NCI-H510A treated with DMSO at 0.1 percent for 48 hours (cell line): ENCODE measurements at regions not wholly inside any gene's neighbourhood (a gene's known extent, or its start where the extent isn't known, plus 50 kb on each side); places are given as distances from the start of the nearest gene placed in this dataset.
"Not testable (repeated sequence)": the region's sequence is repeated elsewhere in the genome, so short reads cannot be mapped to it uniquely, and the experiment has no call there.

Experiments
- DNase-seq: peaks from one replicate; lab custom pipeline; 2025; lab: John Stamatoyannopoulos, UW

GRCh38 chr21:35602811-35603362, 457.4 kb downstream of the SETD4 start:
- DNase-seq = no peak

GRCh38 chr21:35601211-35601610, 459.1 kb downstream of the SETD4 start:
- no peak for DNase-seq

- DNase-seq = no peak
These were observed 461.2 kb downstream of the SETD4 start for GRCh38 chr21:35599164-35599563.

- DNase-seq = no peak
These were observed 462.5 kb downstream of the SETD4 start for GRCh38 chr21:35597750-35598339.

GRCh38 chr21:35594905-35595304, 465.4 kb downstream of the SETD4 start:
- no peak for DNase-seq

GRCh38 chr21:35593000-35593502, 467.3 kb downstream of the SETD4 start:
- no peak for DNase-seq

GRCh38 chr21:35590284-35590683, 470.0 kb downstream of the SETD4 start:
- not testable (repeated sequence) for DNase-seq

- DNase-seq = no peak
These were observed 472.4 kb downstream of the SETD4 start for GRCh38 chr21:35587841-35588380.

- DNase-seq = no peak
These were observed 474.0 kb downstream of the SETD4 start for GRCh38 chr21:35586305-35586704.

GRCh38 chr21:35585878-35586277, 474.4 kb downstream of the SETD4 start:
- DNase-seq = no peak

GRCh38 chr21:35585155-35585554, 475.2 kb downstream of the SETD4 start:
- no peak for DNase-seq

GRCh38 chr21:35583566-35584216, 476.6 kb downstream of the SETD4 start:
- DNase-seq = no peak

- no peak for DNase-seq
These were observed 477.6 kb downstream of the SETD4 start for GRCh38 chr21:35582731-35583130.

GRCh38 chr21:35581640-35582039, 478.7 kb downstream of the SETD4 start:
- no peak for DNase-seq

GRCh38 chr21:35579520-35580293, 480.6 kb downstream of the SETD4 start:
- no peak for DNase-seq

GRCh38 chr21:35578831-35579471, 481.4 kb downstream of the SETD4 start:
- DNase-seq = no peak

- no peak for DNase-seq
These were observed 482.0 kb downstream of the SETD4 start for GRCh38 chr21:35578347-35578782.

GRCh38 chr21:35575280-35575915, 484.9 kb downstream of the SETD4 start:
- DNase-seq = no peak

GRCh38 chr21:35573472-35574374, 486.6 kb downstream of the SETD4 start:
- DNase-seq = no peak

- DNase-seq = no peak
These were observed 488.4 kb downstream of the SETD4 start for GRCh38 chr21:35571910-35572309.
